ENCODE measurements at regions not wholly inside any gene's neighbourhood (a gene's known extent, or its start where the extent isn't known, plus 50 kb on each side); places are given as distances from the start of the nearest gene placed in this dataset.
"Not testable (repeated sequence)": the region's sequence is repeated elsewhere in the genome, so short reads cannot be mapped to it uniquely, and the experiment has no call there.

GRCh38 chr2:64251497-64252250 lies 107.5 kb upstream of the PELI1 start:
- no peak for DNase-seq (ENCODE audit: low read depth)

GRCh38 chr2:64252251-64252978 lies 108.2 kb upstream of the PELI1 start:
- not testable (repeated sequence) for DNase-seq (ENCODE audit: low read depth)

- DNase-seq (ENCODE audit: low read depth): not testable (repeated sequence)
These were observed 109.2 kb upstream of the PELI1 start for GRCh38 chr2:64253421-64253820.

- no peak for DNase-seq (ENCODE audit: low read depth)
These were observed 114.3 kb upstream of the PELI1 start for GRCh38 chr2:64258566-64258965.

GRCh38 chr2:64259312-64259711 lies 115.1 kb upstream of the PELI1 start:
- DNase-seq (ENCODE audit: low read depth): no peak

GRCh38 chr2:64260093-64260803 lies 116.0 kb upstream of the PELI1 start:
- DNase-seq (ENCODE audit: low read depth): no peak

- DNase-seq (ENCODE audit: low read depth): no peak
These were observed 116.6 kb upstream of the PELI1 start for GRCh38 chr2:64260817-64261216.

GRCh38 chr2:64262071-64262470 lies 117.9 kb upstream of the PELI1 start:
- no peak for DNase-seq (ENCODE audit: low read depth)

- DNase-seq (ENCODE audit: low read depth): no peak
These were observed 118.6 kb upstream of the PELI1 start for GRCh38 chr2:64262816-64263215.

- DNase-seq (ENCODE audit: low read depth): no peak
These were observed 119.1 kb upstream of the PELI1 start for GRCh38 chr2:64263315-64263714.

GRCh38 chr2:64267699-64268098 lies 123.5 kb upstream of the PELI1 start:
- no peak for DNase-seq (ENCODE audit: low read depth)

- no peak for DNase-seq (ENCODE audit: low read depth)
These were observed 124.3 kb upstream of the PELI1 start for GRCh38 chr2:64268330-64269048.

- no peak for DNase-seq (ENCODE audit: low read depth)
These were observed 129.5 kb upstream of the PELI1 start for GRCh38 chr2:64273524-64274398.

- DNase-seq (ENCODE audit: low read depth): no peak
These were observed 130.4 kb upstream of the PELI1 start for GRCh38 chr2:64274399-64275173.

- no peak for DNase-seq (ENCODE audit: low read depth)
These were observed 130.9 kb upstream of the PELI1 start for GRCh38 chr2:64275174-64275466.

GRCh38 chr2:64276417-64277095 lies 132.3 kb upstream of the PELI1 start:
- DNase-seq (ENCODE audit: low read depth): no peak

- no peak for DNase-seq (ENCODE audit: low read depth)
These were observed 133.1 kb upstream of the PELI1 start for GRCh38 chr2:64277101-64277849.

- not testable (repeated sequence) for DNase-seq (ENCODE audit: low read depth)
These were observed 136.6 kb upstream of the PELI1 start for GRCh38 chr2:64280812-64281211.

- no peak for DNase-seq (ENCODE audit: low read depth)
These were observed 138.9 kb upstream of the PELI1 start for GRCh38 chr2:64283006-64283570.

Measured in activated T-cell treated with anti-CD3 and anti-CD28 coated beads for 24 hours (primary cell).